IMR-90 (cell line): ENCODE measurements at regions not wholly inside any gene's neighbourhood (a gene's known extent, or its start where the extent isn't known, plus 50 kb on each side); places are given as distances from the start of the nearest gene placed in this dataset.

Source experiments
- ATAC-seq: fragments of 200-7000 bp; cut with Tn5 transposase; 2 replicates; pipeline ENCODE4 v1.9.1; 2020; ENCODE audit warnings: low read depth, mild to moderate bottlenecking, moderate library complexity
- BruUV-seq: library from RNA; stranded (reverse); fragments of 400-500 nt; replicated peaks from 2 replicates; lab custom pipeline; 2021; lab: Mats Ljungman, UMichigan
- CTCF ChIA-PET: fragments of 300-600 bp; formaldehyde crosslinking; extraction: SDS; loops from one replicate; lab custom pipeline; 2021; ENCODE audit warnings: antibody characterized with exemption; lab: Yijun Ruan, JAX
- POLR2A ChIA-PET: fragments of 300-600 bp; sonication (Branson Sonifier 250); formaldehyde crosslinking; loops from one replicate; lab custom pipeline; 2022; ENCODE audit warnings: antibody characterized with exemption; ENCODE audit not compliant: unreplicated experiment; lab: Charles Lee
- DNase-seq: peaks from one replicate; pipeline ENCODE4 v3.0.0; 2013
- H2AFZ ChIP-seq: replicated peaks from 2 replicates; pipeline ENCODE3; 2013; ENCODE audit warnings: low read length, mild to moderate bottlenecking; ENCODE audit not compliant: poor library complexity
- H2AK5ac ChIP-seq: 2 replicates; pipeline ENCODE4 v1.6.1; 2013; ENCODE audit warnings: low read depth, low read length, inconsistent platforms
- H2AK9ac ChIP-seq: replicated peaks from 2 replicates; pipeline ENCODE3; 2013; ENCODE audit warnings: mild to moderate bottlenecking, low read depth, low read length, moderate library complexity; ENCODE audit not compliant: poor library complexity
- H2BK120ac ChIP-seq: 2 replicates; pipeline ENCODE4 v1.6.1; 2013; ENCODE audit warnings: low read depth, low read length, inconsistent platforms
- H2BK15ac ChIP-seq: 3 replicates; pipeline ENCODE4 v1.6.1; 2013; ENCODE audit warnings: low read depth, low read length, inconsistent platforms
- H2BK20ac ChIP-seq: 2 replicates; pipeline ENCODE4 v1.6.1; 2013; ENCODE audit warnings: low read depth, mild to moderate bottlenecking, inconsistent platforms, low read length, moderate library complexity
- H2BK5ac ChIP-seq: 2 replicates; pipeline ENCODE4 v1.6.1; 2013; ENCODE audit warnings: mild to moderate bottlenecking, low read depth, low read length, inconsistent platforms; ENCODE audit not compliant: poor library complexity, severe bottlenecking
- H3K14ac ChIP-seq: replicated peaks from 2 replicates; pipeline ENCODE4 v1.6.1; 2013; ENCODE audit warnings: low read depth, low read length, inconsistent platforms
- H3K18ac ChIP-seq: 2 replicates; pipeline ENCODE4 v1.6.1; 2013; ENCODE audit warnings: low read depth, low read length, control low read depth
- H3K23ac ChIP-seq: 2 replicates; pipeline ENCODE4 v1.6.1; 2013; ENCODE audit warnings: low read depth, low read length, inconsistent platforms
- H3K27ac ChIP-seq: 2 replicates; pipeline ENCODE4 v1.5.1; 2013; ENCODE audit warnings: mild to moderate bottlenecking, control low read depth, low read length; ENCODE audit not compliant: insufficient read depth
- H3K27me3 ChIP-seq: 2 replicates; pipeline ENCODE4 v1.6.1; 2013; ENCODE audit warnings: low read length; ENCODE audit not compliant: control insufficient read depth, insufficient read depth
- H3K36me3 ChIP-seq: 2 replicates; pipeline ENCODE4 v1.6.1; 2013; ENCODE audit warnings: low read length, mixed read lengths; ENCODE audit not compliant: control insufficient read depth, insufficient read depth
- H3K4ac ChIP-seq: 2 replicates; pipeline ENCODE4 v1.6.1; 2013; ENCODE audit warnings: low read depth, low read length, inconsistent platforms
- H3K4me1 ChIP-seq: 2 replicates; pipeline ENCODE4 v1.6.1; 2013; ENCODE audit warnings: low read length, mixed read lengths; ENCODE audit not compliant: control insufficient read depth, insufficient read depth
- H3K4me2 ChIP-seq: 2 replicates; pipeline ENCODE4 v1.6.1; 2013; ENCODE audit warnings: low read depth, mild to moderate bottlenecking, control low read depth, low read length, moderate library complexity
- H3K4me3 ChIP-seq: 2 replicates; pipeline ENCODE4 v1.5.1; 2013; ENCODE audit warnings: low read depth, mild to moderate bottlenecking, control low read depth, low read length, moderate library complexity; ENCODE audit not compliant: insufficient read depth
- H3K56ac ChIP-seq: 2 replicates; pipeline ENCODE4 v1.6.1; 2013; ENCODE audit warnings: low read length, inconsistent platforms; ENCODE audit not compliant: insufficient read depth; ENCODE audit errors: extremely low read depth
- H3K79me1 ChIP-seq, 2 experiments: 2 replicates each; pipeline ENCODE4 v1.6.1; 2013; ENCODE audit warnings: low read length in 2 of 2, inconsistent platforms in 1 of 2, low read depth in 1 of 2
- H3K9ac ChIP-seq: 2 replicates; pipeline ENCODE4 v1.6.1; 2013; ENCODE audit warnings: low read depth, low read length, control low read depth
- H3K9me1 ChIP-seq: 2 replicates; pipeline ENCODE4 v1.6.1; 2013; ENCODE audit warnings: low read length, inconsistent platforms; ENCODE audit not compliant: insufficient read depth
- H3K9me3 ChIP-seq: 2 replicates; pipeline ENCODE4 v1.6.1; 2013; ENCODE audit warnings: low read length; ENCODE audit not compliant: control insufficient read depth, insufficient read depth
- H4K20me1 ChIP-seq: 2 replicates; pipeline ENCODE4 v1.6.1; 2013; ENCODE audit warnings: low read length, inconsistent platforms; ENCODE audit not compliant: insufficient read depth
- H4K5ac ChIP-seq: 2 replicates; pipeline ENCODE4 v1.6.1; 2013; ENCODE audit warnings: mild to moderate bottlenecking, low read depth, low read length, control low read depth
- H4K8ac ChIP-seq, 2 experiments: 2 replicates each; pipeline ENCODE4 v1.6.1; 2013; ENCODE audit warnings: low read depth in 2 of 2, low read length in 2 of 2, control low read depth in 1 of 2, inconsistent platforms in 1 of 2
- H4K91ac ChIP-seq: 2 replicates; pipeline ENCODE4 v1.6.1; 2013; ENCODE audit warnings: low read depth, low read length, inconsistent platforms; ENCODE audit not compliant: insufficient read depth
- BHLHE40 ChIP-seq: fragments of 150-350 bp; IDR thresholded peaks from 2 replicates; pipeline ENCODE4 v1.6.1; 2016; ENCODE audit warnings: mild to moderate bottlenecking, low read depth, low read length
- CEBPB ChIP-seq: IDR thresholded peaks from 2 replicates; pipeline ENCODE4 v1.6.1; 2012; ENCODE audit warnings: low read depth, low read length, improper control_type of control experiment
- CHD1 ChIP-seq: IDR thresholded peaks from 2 replicates; pipeline ENCODE4 v1.6.1; 2012; ENCODE audit warnings: low read depth, low read length, improper control_type of control experiment
- CTCF ChIP-seq: conservative IDR thresholded peaks from 2 replicates; pipeline ENCODE4 v1.5.1; 2012; ENCODE audit warnings: mild to moderate bottlenecking, low read depth, low read length, improper control_type of control experiment
- ELK1 ChIP-seq: fragments of 150-350 bp; IDR thresholded peaks from 2 replicates; pipeline ENCODE4 v1.6.1; 2016; ENCODE audit warnings: low read depth, mild to moderate bottlenecking, low read length, moderate library complexity, borderline replicate concordance
- FOS ChIP-seq: fragments of 150-350 bp; IDR thresholded peaks from 2 replicates; pipeline ENCODE4 v1.6.1; 2016; ENCODE audit warnings: low read depth, low read length
- MAFK ChIP-seq: IDR thresholded peaks from 2 replicates; pipeline ENCODE4 v1.6.1; 2012; ENCODE audit warnings: low read depth, low read length, improper control_type of control experiment
- MAZ ChIP-seq: IDR thresholded peaks from 2 replicates; pipeline ENCODE4 v1.6.1; 2012; ENCODE audit warnings: low read depth, mild to moderate bottlenecking, low read length, improper control_type of control experiment, moderate library complexity, borderline replicate concordance
- MXI1 ChIP-seq: IDR thresholded peaks from 2 replicates; pipeline ENCODE4 v1.6.1; 2012; ENCODE audit warnings: low read depth, mild to moderate bottlenecking, low read length, moderate library complexity, borderline replicate concordance
- NFE2L2 ChIP-seq: fragments of 150-350 bp; IDR thresholded peaks from 2 replicates; pipeline ENCODE4 v1.6.1; 2016; ENCODE audit warnings: low read depth, mild to moderate bottlenecking, low read length
- POLR2A ChIP-seq: IDR thresholded peaks from 2 replicates; pipeline ENCODE4 v1.6.1; 2012; ENCODE audit warnings: mild to moderate bottlenecking, low read depth, low read length
- RAD21 ChIP-seq: IDR thresholded peaks from 2 replicates; pipeline ENCODE4 v1.6.1; 2012; ENCODE audit warnings: low read length, improper control_type of control experiment
- RCOR1 ChIP-seq: IDR thresholded peaks from 2 replicates; pipeline ENCODE4 v1.6.1; 2012; ENCODE audit warnings: mild to moderate bottlenecking, low read length, improper control_type of control experiment; ENCODE audit not compliant: insufficient replicate concordance
- RFX5 ChIP-seq: IDR thresholded peaks from 2 replicates; pipeline ENCODE4 v1.8.0; 2012; ENCODE audit warnings: low read depth, mild to moderate bottlenecking, low read length, moderate library complexity
- SMC3 ChIP-seq: fragments of 150-350 bp; IDR thresholded peaks from 2 replicates; pipeline ENCODE4 v1.6.1; 2016; ENCODE audit warnings: low read depth, mild to moderate bottlenecking, antibody characterized with exemption, low read length, moderate library complexity
- USF2 ChIP-seq: fragments of 150-350 bp; IDR thresholded peaks from 2 replicates; pipeline ENCODE4 v1.6.1; 2017; ENCODE audit warnings: mild to moderate bottlenecking, antibody characterized with exemption, low read length, low read depth
- dilution Hi-C: fragments of 300-500 bp; cut with HindIII; formaldehyde crosslinking; loops from one replicate; pipeline ENCODE4 v1.14.3; 2018; ENCODE audit warnings: low sequenced_read_pairs; ENCODE audit not compliant: unreplicated experiment
- in situ Hi-C: fragments of 300-500 bp; cut with MboI; formaldehyde crosslinking; loops from 3 replicates; pipeline ENCODE4 v1.14.3; 2019; ENCODE audit warnings: low sequenced_read_pairs, inconsistent platforms, mixed read lengths
- intact Hi-C: fragments of 100-400 bp; cut with micrococcal nuclease; formaldehyde crosslinking; loops from 2 replicates; pipeline ENCODE4 v1.10.0; 2022

- Histone ChIP-seq H4K20me1 (no peaks in the 10 kb centered on the region), H3K27ac (no peak overlapping the region), H3K9me1 (no peaks in the 10 kb centered on the region), H2BK20ac (no peak overlapping the region), H3K9ac (no peak overlapping the region), H4K5ac (no peak overlapping the region), H3K36me3 (no peaks in the 10 kb centered on the region), H4K8ac (no peak overlapping the region), H2AK9ac (no peak overlapping the region), H2BK15ac (no peak overlapping the region), H3K27me3 (no peaks in the 10 kb centered on the region), H3K9me3 (peaks cover 2% of the 10 kb centered on the region; the same call in 1 of the 2 replicates), H3K4me2 (no peak overlapping the region), H2BK120ac (no peak overlapping the region), H4K91ac (no peak overlapping the region), H3K4me1 (no peaks in the 10 kb centered on the region), H3K56ac (no peak overlapping the region), H2BK5ac (no peak overlapping the region), H3K4me3 (no peak overlapping the region), H3K23ac (no peak overlapping the region), H3K18ac (no peak overlapping the region), H3K79me1 (no peaks in the 10 kb centered on the region), H2AK5ac (no peak overlapping the region), H2AFZ (no peak overlapping the region), H3K4ac (no peak overlapping the region), H3K14ac (no peak overlapping the region)
- CTCF ChIA-PET, result no interaction called here
- POLR2A ChIA-PET, result no interaction called here
- intact Hi-C loops, result no loop called here
- ATAC-seq (no peak), DNase-seq (no peak)
- dilution Hi-C loops, result no loop called here
- in situ Hi-C loops, result no loop called here
- no peak for TF ChIP-seq MXI1
- no peak for TF ChIP-seq FOS
- TF ChIP-seq POLR2A, result no peak
- TF ChIP-seq NFE2L2, result no peak
- TF ChIP-seq MAZ, result no peak
- TF ChIP-seq CTCF, result no peak
- TF ChIP-seq CEBPB, result no peak
- TF ChIP-seq SMC3, result no peak
- TF ChIP-seq MAFK, result no peak
- TF ChIP-seq RFX5, result no peak
- no peak for TF ChIP-seq RAD21
- no peak for TF ChIP-seq BHLHE40
- no peak for TF ChIP-seq ELK1
- no peak for TF ChIP-seq RCOR1
- TF ChIP-seq CHD1, result no peak
- no peak for TF ChIP-seq USF2
- no TSS peak for BruUV-seq
These were observed 238.5 kb upstream of the ROBO1 start for GRCh38 chr3:80006315-80006714.
